VCaP (cell line): ENCODE measurements at regions not wholly inside any gene's neighbourhood (a gene's known extent, or its start where the extent isn't known, plus 50 kb on each side); places are given as distances from the start of the nearest gene placed in this dataset.
"Not testable (repeated sequence)": the region's sequence is repeated elsewhere in the genome, so short reads cannot be mapped to it uniquely, and the experiment has no call there.

ENCODE experiments used
- H3K27ac ChIP-seq: fragments of 450-650 bp; 2 replicates; pipeline ENCODE4 v1.5.1; 2017
- CTCF ChIP-seq: fragments of 450-650 bp; conservative IDR thresholded peaks from 2 replicates; pipeline ENCODE4 v1.5.1; 2017; ENCODE audit warnings: mild to moderate bottlenecking, moderate library complexity

DNA sequence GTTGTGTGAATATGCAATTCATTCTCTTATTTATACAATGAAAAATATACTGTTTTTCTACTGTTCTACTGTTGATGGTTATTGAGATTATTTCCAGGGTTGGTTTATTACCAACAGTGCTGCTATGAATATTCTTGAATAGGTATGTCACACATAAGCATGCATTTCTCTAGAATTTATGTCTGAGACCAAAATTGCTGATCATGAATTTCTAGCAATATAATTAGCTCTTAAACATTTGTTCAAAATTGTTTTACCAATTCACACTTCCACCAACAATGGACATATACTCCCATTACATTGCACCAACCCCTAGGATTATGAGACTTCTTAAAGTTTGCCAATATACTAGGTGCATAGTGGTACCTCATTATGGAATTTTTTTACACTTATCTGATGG is 164.1 kb upstream of the KCNQ5 start:
- TF ChIP-seq CTCF: no peak
- no peak overlapping the region for H3K27ac ChIP-seq

GRCh38 chr6:72458521-72458920 is 163.3 kb upstream of the KCNQ5 start:
- no peak overlapping the region for H3K27ac ChIP-seq
- TF ChIP-seq CTCF: no peak

DNA sequence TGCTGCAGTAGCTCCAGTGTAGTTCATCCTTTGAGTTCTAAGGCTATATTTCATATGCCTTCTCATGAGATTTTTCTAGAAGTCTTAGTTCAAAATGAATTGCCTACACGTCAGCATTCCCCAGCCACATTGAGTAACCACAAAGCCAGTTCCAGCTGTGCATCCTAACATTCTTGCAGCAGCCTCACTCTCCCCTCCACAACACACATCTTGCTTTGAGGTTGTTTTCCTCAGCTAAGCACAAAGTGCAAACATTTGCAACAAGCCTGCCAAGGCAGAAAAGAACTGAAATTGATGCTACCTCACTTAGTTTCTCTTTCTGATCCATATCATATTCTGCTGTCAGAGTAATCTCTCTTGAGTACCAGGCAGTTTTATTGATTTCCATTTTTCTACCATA is 160.7 kb upstream of the KCNQ5 start:
- no peak overlapping the region for H3K27ac ChIP-seq
- no peak for TF ChIP-seq CTCF

GRCh38 chr6:72464246-72464645 is 157.6 kb upstream of the KCNQ5 start:
- TF ChIP-seq CTCF: no peak
- no peak overlapping the region for H3K27ac ChIP-seq

GRCh38 chr6:72464791-72465691 is 156.8 kb upstream of the KCNQ5 start:
- TF ChIP-seq CTCF: no peak

GRCh38 chr6:72466471-72466870 is 155.4 kb upstream of the KCNQ5 start:
- no peak for TF ChIP-seq CTCF
- no peak overlapping the region for H3K27ac ChIP-seq

More at GRCh38 chr6:72464791-72465691, 156.8 kb upstream of the KCNQ5 start:
- no peak overlapping the region for H3K27ac ChIP-seq

GRCh38 chr6:72466971-72467566 is 154.8 kb upstream of the KCNQ5 start:
- no peak overlapping the region for H3K27ac ChIP-seq
- no peak for TF ChIP-seq CTCF

DNA sequence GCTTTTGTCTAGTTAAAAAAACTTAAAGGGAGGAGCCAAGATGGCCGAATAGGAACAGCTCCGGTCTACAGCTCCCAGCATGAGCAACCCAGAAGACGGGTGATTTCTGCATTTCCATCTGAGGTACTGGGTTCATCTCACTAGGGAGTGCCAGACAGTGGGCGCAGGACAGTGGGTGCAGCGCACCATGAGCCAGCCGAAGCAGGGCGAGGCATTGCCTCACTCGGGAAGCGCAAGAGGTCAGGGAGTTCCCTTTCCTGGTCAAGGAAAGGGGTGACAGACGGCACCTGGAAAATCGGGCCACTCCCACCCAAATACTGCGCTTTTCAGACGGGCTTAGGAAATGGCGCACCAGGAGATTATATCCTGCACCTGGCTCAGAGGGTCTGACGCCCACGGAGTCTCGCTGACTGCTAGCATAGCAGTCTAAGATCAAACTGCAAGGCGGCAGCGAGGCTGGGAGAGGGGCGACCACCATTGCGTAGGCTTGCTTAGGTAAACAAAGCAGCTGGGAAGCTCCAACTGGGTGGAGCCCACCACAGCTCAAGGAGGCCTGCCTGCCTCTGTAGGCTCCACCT is 152.4 kb upstream of the KCNQ5 start:
- not testable (repeated sequence) for H3K27ac ChIP-seq
